RWPE2 (cell line): ENCODE measurements at regions not wholly inside any gene's neighbourhood (a gene's known extent, or its start where the extent isn't known, plus 50 kb on each side); places are given as distances from the start of the nearest gene placed in this dataset.
"Not testable (repeated sequence)": the region's sequence is repeated elsewhere in the genome, so short reads cannot be mapped to it uniquely, and the experiment has no call there.

Source experiments
- ATAC-seq: fragments of 200-7000 bp; cut with Tn5 transposase; 3 replicates; pipeline ENCODE4 v1.9.1; 2021; ENCODE audit warnings: low read depth
- DNase-seq: peaks from one replicate; pipeline ENCODE4 v3.0.0-alpha.2; 2020; ENCODE audit warnings: low spot score
- H3K27ac ChIP-seq: fragments of 450-650 bp; 2 replicates; pipeline ENCODE4 v1.5.1; 2017; ENCODE audit warnings: mild to moderate bottlenecking; ENCODE audit not compliant: poor library complexity, severe bottlenecking
- H3K27me3 ChIP-seq: fragments of 250-450 bp; sonication (Bioruptor Pico); 2 replicates; pipeline ENCODE4 v1.5.1; 2021; ENCODE audit warnings: mild to moderate bottlenecking, moderate library complexity; ENCODE audit not compliant: insufficient read depth, poor library complexity, severe bottlenecking
- H3K36me3 ChIP-seq: fragments of 250-450 bp; sonication (Bioruptor Pico); 2 replicates; pipeline ENCODE4 v1.5.1; 2020; ENCODE audit warnings: low read depth, mild to moderate bottlenecking, moderate library complexity
- H3K4me1 ChIP-seq: fragments of 250-450 bp; sonication (Bioruptor Pico); 2 replicates; pipeline ENCODE4 v1.5.1; 2021; ENCODE audit warnings: mild to moderate bottlenecking, moderate library complexity; ENCODE audit not compliant: insufficient read depth, poor library complexity, severe bottlenecking
- H3K4me3 ChIP-seq: fragments of 250-450 bp; sonication (Bioruptor Pico); 2 replicates; pipeline ENCODE4 v1.5.1; 2021; ENCODE audit warnings: mild to moderate bottlenecking, moderate library complexity; ENCODE audit not compliant: severe bottlenecking
- H3K9me3 ChIP-seq: fragments of 250-450 bp; sonication (Bioruptor Pico); 2 replicates; pipeline ENCODE4 v1.5.1; 2021; ENCODE audit warnings: mild to moderate bottlenecking, moderate library complexity; ENCODE audit not compliant: severe bottlenecking
- CTCF ChIP-seq: fragments of 450-650 bp; IDR thresholded peaks from one replicate; pipeline ENCODE4 v1.5.1; 2017; ENCODE audit warnings: mild to moderate bottlenecking, moderate library complexity; ENCODE audit not compliant: poor library complexity, severe bottlenecking

DNA sequence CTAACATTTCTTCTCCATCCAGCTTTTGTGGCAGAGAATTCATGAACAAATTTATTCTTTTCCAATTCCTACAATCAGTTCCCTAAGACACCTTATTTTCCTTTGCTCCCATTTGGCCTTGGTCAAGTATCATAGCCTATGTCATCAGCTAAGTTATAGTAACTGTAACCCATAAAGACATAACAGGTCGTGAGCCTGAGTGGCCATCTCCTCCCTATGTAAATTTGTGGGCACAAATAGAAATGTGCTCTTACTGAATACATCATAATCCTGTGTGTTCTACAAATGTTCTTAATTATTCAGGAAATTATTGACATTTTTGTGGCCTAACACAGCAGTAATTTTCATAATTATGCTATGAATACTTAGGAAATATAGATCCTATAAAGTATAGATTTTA is 108.9 kb upstream of the ZNF717 start:
- H3K27ac ChIP-seq, result no peak overlapping the region
- H3K4me3 ChIP-seq, result no peak overlapping the region
- no peaks in the 10 kb centered on the region for H3K4me1 ChIP-seq
- DNase-seq, result no peak
- no peaks in the 10 kb centered on the region for H3K9me3 ChIP-seq
- no peaks in the 10 kb centered on the region for H3K27me3 ChIP-seq
- ATAC-seq, result no peak
- H3K36me3 ChIP-seq, result no peaks in the 10 kb centered on the region
- TF ChIP-seq CTCF, result no peak

DNA sequence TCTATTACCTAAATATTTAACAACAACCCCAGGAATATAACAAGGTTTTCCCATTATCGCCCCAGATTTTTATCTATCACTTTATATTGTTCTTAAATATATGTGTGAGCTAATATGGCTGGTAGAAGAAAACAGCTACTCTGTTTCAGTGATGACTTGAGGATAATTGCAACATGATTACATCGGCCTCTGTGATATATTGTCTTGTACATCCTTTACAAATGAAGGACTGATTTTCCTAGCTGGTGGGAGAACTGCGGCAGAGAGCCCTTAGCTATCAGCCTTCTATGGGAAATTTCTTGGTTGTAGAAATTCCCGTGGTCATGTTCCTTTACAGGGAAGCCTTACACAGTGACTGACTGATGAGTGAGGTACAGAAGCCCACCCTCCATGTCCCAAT is 110.9 kb upstream of the ZNF717 start:
- no peak for TF ChIP-seq CTCF
- no peaks in the 10 kb centered on the region for H3K9me3 ChIP-seq
- no peak overlapping the region for H3K27ac ChIP-seq

GRCh38 chr3:75901446-75901845 is 116.1 kb upstream of the ZNF717 start:
- H3K27ac ChIP-seq, ATAC-seq, H3K4me3 ChIP-seq, H3K36me3 ChIP-seq, H3K4me1 ChIP-seq, DNase-seq, H3K9me3 ChIP-seq: not testable (repeated sequence)
- peaks cover 12% of the 10 kb centered on the region for H3K27me3 ChIP-seq

More for the DNA sequence above, 110.9 kb upstream of the ZNF717 start:
- Histone ChIP-seq H3K36me3 (no peaks in the 10 kb centered on the region), H3K27me3 (no peaks in the 10 kb centered on the region), H3K4me1 (no peaks in the 10 kb centered on the region), H3K4me3 (no peak overlapping the region)
- DNase-seq (no peak), ATAC-seq (no peak)

DNA sequence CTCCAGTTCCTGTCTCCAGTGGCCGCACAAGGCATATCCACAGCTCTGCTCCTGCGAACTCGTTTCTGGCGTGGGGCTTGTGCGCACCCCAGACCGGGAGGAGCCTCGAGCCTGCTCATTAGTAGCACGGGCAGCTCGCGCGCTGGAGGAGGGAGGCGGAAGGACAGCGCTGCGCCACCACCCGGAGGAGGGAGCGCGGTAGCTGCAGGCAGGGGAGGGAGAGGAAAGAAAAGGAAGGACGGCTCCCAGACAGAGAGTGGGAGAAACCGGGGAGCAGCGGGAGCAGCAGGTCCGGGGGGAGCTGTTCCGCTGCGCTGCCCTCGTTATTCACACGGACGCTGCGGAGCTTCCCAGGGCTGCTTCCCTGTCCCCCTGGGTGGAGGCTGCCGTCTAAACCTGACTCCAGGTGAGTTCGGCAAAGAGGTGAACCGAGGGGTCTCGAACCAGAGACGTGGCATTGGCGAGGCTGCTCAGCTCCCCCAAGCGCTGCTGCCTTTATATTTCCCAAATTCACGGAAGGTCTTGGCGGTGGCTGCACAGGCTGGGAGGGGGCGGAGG is 121.3 kb upstream of the ZNF717 start:
- peak; percentile 79 for ATAC-seq
- Histone ChIP-seq H3K9me3 (no peaks in the 10 kb centered on the region), H3K27me3 (peaks cover 37% of the 10 kb centered on the region), H3K27ac (no peak overlapping the region), H3K36me3 (no peaks in the 10 kb centered on the region), H3K4me1 (no peaks in the 10 kb centered on the region), H3K4me3 (no peak overlapping the region)
- no peak for TF ChIP-seq CTCF
- peak; percentile 38 for DNase-seq

DNA sequence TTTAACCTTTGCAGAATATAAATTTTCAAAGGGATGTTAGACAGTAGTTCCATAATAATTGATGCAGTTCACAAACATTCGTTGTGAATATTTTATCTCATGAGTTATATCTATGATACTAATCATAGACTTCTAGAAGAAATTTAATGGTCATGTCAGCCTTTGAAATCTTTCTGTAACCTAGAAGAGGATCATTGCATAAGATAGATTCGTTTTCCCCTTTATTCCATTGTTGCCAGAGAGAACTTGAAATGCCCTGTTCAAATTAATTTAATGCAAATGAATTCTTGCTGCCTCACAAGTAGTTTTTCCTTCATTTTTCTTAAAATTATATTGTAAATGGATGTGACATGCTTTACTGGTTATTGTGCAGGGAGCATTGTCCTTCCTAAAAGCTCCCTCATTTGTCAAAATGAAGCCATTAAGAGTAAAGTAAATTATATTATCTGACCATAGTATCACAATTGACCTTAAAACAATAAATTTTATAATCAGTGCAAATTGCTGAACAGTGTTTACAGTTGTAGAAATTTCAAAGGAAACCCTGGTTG is 128.5 kb upstream of the ZNF717 start:
- Histone ChIP-seq H3K9me3 (no peaks in the 10 kb centered on the region), H3K27me3 (peaks cover under 1% of the 10 kb centered on the region), H3K27ac (no peak overlapping the region), H3K4me1 (no peaks in the 10 kb centered on the region), H3K36me3 (no peaks in the 10 kb centered on the region), H3K4me3 (no peak overlapping the region)
- DNase-seq (no peak), ATAC-seq (no peak)
- no peak for TF ChIP-seq CTCF

DNA sequence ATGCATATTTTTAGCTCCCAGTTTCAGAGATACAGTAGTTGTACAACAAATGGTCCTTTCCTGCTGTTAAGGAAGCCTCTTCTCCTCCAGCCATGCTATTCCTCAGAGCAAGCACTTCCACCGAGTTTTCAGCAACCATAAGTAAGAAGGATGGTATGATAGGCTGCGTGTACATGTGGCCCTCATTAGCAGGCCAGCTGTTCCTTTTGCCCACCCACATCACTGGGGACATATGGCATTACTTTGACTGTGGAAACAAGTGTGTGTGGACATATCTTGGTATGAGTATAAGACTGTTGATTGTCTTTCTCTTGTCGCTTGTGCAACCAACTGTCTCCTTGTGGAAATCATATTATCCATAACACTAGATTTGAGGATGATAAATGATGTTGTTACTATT is 129.4 kb upstream of the ZNF717 start:
- not testable (repeated sequence) for H3K4me1 ChIP-seq

More for the DNA sequence above, 129.4 kb upstream of the ZNF717 start:
- H3K4me3 ChIP-seq, H3K9me3 ChIP-seq, H3K36me3 ChIP-seq, ATAC-seq, DNase-seq, H3K27ac ChIP-seq, H3K27me3 ChIP-seq: not testable (repeated sequence)
